ENCODE measurements at regions not wholly inside any gene's neighbourhood (a gene's known extent, or its start where the extent isn't known, plus 50 kb on each side); places are given as distances from the start of the nearest gene placed in this dataset.

- Mint-ChIP-seq H3K27me3 (ENCODE audit: unreplicated experiment) (no peaks in the 10 kb centered on the region), H3K4me3 (ENCODE audit: unreplicated experiment) (no peak overlapping the region), H3K36me3 (ENCODE audit: unreplicated experiment) (no peaks in the 10 kb centered on the region), H3K9me3 (ENCODE audit: unreplicated experiment) (no peaks in the 10 kb centered on the region), H3K27ac (ENCODE audit: unreplicated experiment) (no peak overlapping the region), H3K4me1 (ENCODE audit: low read depth, unreplicated experiment) (no peaks in the 10 kb centered on the region)
- no peak for DNase-seq
- TF ChIP-seq, protein P1, sequence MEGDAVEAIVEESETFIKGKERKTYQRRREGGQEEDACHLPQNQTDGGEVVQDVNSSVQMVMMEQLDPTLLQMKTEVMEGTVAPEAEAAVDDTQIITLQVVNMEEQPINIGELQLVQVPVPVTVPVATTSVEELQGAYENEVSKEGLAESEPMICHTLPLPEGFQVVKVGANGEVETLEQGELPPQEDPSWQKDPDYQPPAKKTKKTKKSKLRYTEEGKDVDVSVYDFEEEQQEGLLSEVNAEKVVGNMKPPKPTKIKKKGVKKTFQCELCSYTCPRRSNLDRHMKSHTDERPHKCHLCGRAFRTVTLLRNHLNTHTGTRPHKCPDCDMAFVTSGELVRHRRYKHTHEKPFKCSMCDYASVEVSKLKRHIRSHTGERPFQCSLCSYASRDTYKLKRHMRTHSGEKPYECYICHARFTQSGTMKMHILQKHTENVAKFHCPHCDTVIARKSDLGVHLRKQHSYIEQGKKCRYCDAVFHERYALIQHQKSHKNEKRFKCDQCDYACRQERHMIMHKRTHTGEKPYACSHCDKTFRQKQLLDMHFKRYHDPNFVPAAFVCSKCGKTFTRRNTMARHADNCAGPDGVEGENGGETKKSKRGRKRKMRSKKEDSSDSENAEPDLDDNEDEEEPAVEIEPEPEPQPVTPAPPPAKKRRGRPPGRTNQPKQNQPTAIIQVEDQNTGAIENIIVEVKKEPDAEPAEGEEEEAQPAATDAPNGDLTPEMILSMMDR (IDR thresholded peaks at IDR 0.05; ENCODE audit: partially characterized antibody, unreplicated experiment) = no peak
Measured at GRCh38 chr5:84683594-84683993, 298.9 kb upstream of the EDIL3 start.

DNA sequence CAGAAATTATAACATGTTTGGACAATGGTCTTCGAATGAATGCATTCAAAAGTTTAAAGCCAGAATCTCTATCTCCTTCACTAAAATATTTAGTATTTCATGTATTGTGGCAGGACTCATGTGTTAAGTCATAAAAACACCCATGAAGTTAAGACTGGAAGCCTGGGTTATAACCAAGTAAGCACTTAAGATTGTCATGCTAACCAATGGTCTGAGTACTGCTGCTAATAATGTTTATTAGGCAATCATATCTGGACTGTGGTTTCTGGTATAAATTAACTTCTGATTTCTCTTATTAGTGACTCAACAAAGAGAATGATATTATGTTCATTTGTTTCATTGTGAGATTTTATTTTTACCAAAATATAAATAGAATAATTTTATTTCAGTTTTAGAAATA, 297.9 kb upstream of the EDIL3 start:
- no peaks in the 10 kb centered on the region for H3K9me3 Mint-ChIP-seq (ENCODE audit: unreplicated experiment)
- DNase-seq = no peak
- H3K4me3 Mint-ChIP-seq (ENCODE audit: unreplicated experiment) = no peak overlapping the region
- no peaks in the 10 kb centered on the region for H3K27me3 Mint-ChIP-seq (ENCODE audit: unreplicated experiment)
- no peaks in the 10 kb centered on the region for H3K4me1 Mint-ChIP-seq (ENCODE audit: low read depth, unreplicated experiment)
- TF ChIP-seq, protein P1 (IDR thresholded peaks at IDR 0.05; ENCODE audit: partially characterized antibody, unreplicated experiment) = no peak
- H3K27ac Mint-ChIP-seq (ENCODE audit: unreplicated experiment) = no peak overlapping the region
- H3K36me3 Mint-ChIP-seq (ENCODE audit: unreplicated experiment) = no peaks in the 10 kb centered on the region

- H3K36me3 Mint-ChIP-seq (ENCODE audit: unreplicated experiment) = no peaks in the 10 kb centered on the region
- H3K27ac Mint-ChIP-seq (ENCODE audit: unreplicated experiment) = no peak overlapping the region
- no peak overlapping the region for H3K4me3 Mint-ChIP-seq (ENCODE audit: unreplicated experiment)
- H3K9me3 Mint-ChIP-seq (ENCODE audit: unreplicated experiment) = no peaks in the 10 kb centered on the region
- H3K27me3 Mint-ChIP-seq (ENCODE audit: unreplicated experiment) = no peaks in the 10 kb centered on the region
- TF ChIP-seq, protein P1 (IDR thresholded peaks at IDR 0.05; ENCODE audit: partially characterized antibody, unreplicated experiment) = no peak
- DNase-seq = no peak
- H3K4me1 Mint-ChIP-seq (ENCODE audit: low read depth, unreplicated experiment) = no peaks in the 10 kb centered on the region
Measured at GRCh38 chr5:84680908-84681307, 296.2 kb upstream of the EDIL3 start.

GRCh38 chr5:84673785-84674184, 289.1 kb upstream of the EDIL3 start:
- no peak overlapping the region for H3K27ac Mint-ChIP-seq (ENCODE audit: unreplicated experiment)
- DNase-seq = no peak
- H3K4me3 Mint-ChIP-seq (ENCODE audit: unreplicated experiment) = no peak overlapping the region
- H3K27me3 Mint-ChIP-seq (ENCODE audit: unreplicated experiment) = no peaks in the 10 kb centered on the region
- H3K4me1 Mint-ChIP-seq (ENCODE audit: low read depth, unreplicated experiment) = no peaks in the 10 kb centered on the region
- TF ChIP-seq, protein P1 (IDR thresholded peaks at IDR 0.05; ENCODE audit: partially characterized antibody, unreplicated experiment) = no peak
- H3K36me3 Mint-ChIP-seq (ENCODE audit: unreplicated experiment) = peaks cover 19% of the 10 kb centered on the region
- H3K9me3 Mint-ChIP-seq (ENCODE audit: unreplicated experiment) = peaks cover 5% of the 10 kb centered on the region

GRCh38 chr5:84667576-84667975, 282.9 kb upstream of the EDIL3 start:
- DNase-seq = no peak
- TF ChIP-seq, protein P1 (IDR thresholded peaks at IDR 0.05; ENCODE audit: partially characterized antibody, unreplicated experiment) = no peak
- peaks cover 22% of the 10 kb centered on the region for H3K36me3 Mint-ChIP-seq (ENCODE audit: unreplicated experiment)
- no peak overlapping the region for H3K4me3 Mint-ChIP-seq (ENCODE audit: unreplicated experiment)
- H3K4me1 Mint-ChIP-seq (ENCODE audit: low read depth, unreplicated experiment) = peaks cover 5% of the 10 kb centered on the region
- peaks cover 5% of the 10 kb centered on the region for H3K9me3 Mint-ChIP-seq (ENCODE audit: unreplicated experiment)
- no peaks in the 10 kb centered on the region for H3K27me3 Mint-ChIP-seq (ENCODE audit: unreplicated experiment)
- H3K27ac Mint-ChIP-seq (ENCODE audit: unreplicated experiment) = no peak overlapping the region

Measured in glutamatergic neuron (in vitro differentiated cells).